PC-3 (cell line): ENCODE measurements at regions not wholly inside any gene's neighbourhood (a gene's known extent, or its start where the extent isn't known, plus 50 kb on each side); places are given as distances from the start of the nearest gene placed in this dataset.

Source experiments
- ATAC-seq: fragments of 200-7000 bp; cut with Tn5 transposase; 2 replicates; pipeline ENCODE4 v1.9.1; 2020; ENCODE audit warnings: mild to moderate bottlenecking, moderate library complexity
- BruUV-seq: library from RNA; stranded (reverse); fragments of 400-500 nt; replicated peaks from 2 replicates; lab custom pipeline; 2021; lab: Mats Ljungman, UMichigan
- CTCF ChIA-PET: fragments of 300-600 bp; sonication (Branson Sonifier 250); formaldehyde crosslinking; loops from one replicate; lab custom pipeline; 2022; ENCODE audit warnings: antibody characterized with exemption; lab: Charles Lee
- POLR2A ChIA-PET: fragments of 300-600 bp; sonication (Branson Sonifier 250); formaldehyde crosslinking; loops from one replicate; lab custom pipeline; 2022; ENCODE audit warnings: antibody characterized with exemption; ENCODE audit not compliant: unreplicated experiment; lab: Charles Lee
- DNase-seq: peaks from one replicate; pipeline ENCODE4 v3.0.0-alpha.2; 2015
- H2AFZ ChIP-seq: fragments of 300-600 bp; sonication (generic); 2 replicates; pipeline ENCODE4 v1.6.0; 2016; ENCODE audit warnings: antibody characterized with exemption, low read length
- H3F3A ChIP-seq: fragments of 300-600 bp; sonication (generic); one replicate; pipeline ENCODE4 v1.6.0; 2017; ENCODE audit warnings: antibody characterized with exemption, low read length, control low read depth, mild to moderate bottlenecking; ENCODE audit not compliant: unreplicated experiment
- H3K27ac ChIP-seq: fragments of 300-600 bp; sonication (generic); 2 replicates; pipeline ENCODE4 v1.5.1; 2016; ENCODE audit warnings: mild to moderate bottlenecking, low read length
- H3K27me3 ChIP-seq: fragments of 300-600 bp; sonication (generic); 2 replicates; pipeline ENCODE4 v1.6.1; 2016; ENCODE audit warnings: low read length, mixed read lengths
- H3K36me3 ChIP-seq: fragments of 300-600 bp; sonication (generic); 2 replicates; pipeline ENCODE4 v1.6.1; 2016; ENCODE audit warnings: low read depth, mixed run types, low read length, mixed read lengths
- H3K4me1 ChIP-seq: fragments of 300-600 bp; sonication (generic); 2 replicates; pipeline ENCODE4 v1.5.1; 2016; ENCODE audit warnings: low read length; ENCODE audit not compliant: insufficient read depth
- H3K4me2 ChIP-seq: fragments of 300-600 bp; sonication (generic); 2 replicates; pipeline ENCODE4 v1.6.0; 2016; ENCODE audit warnings: low read length
- H3K4me3 ChIP-seq: fragments of 300-600 bp; sonication (generic); 2 replicates; pipeline ENCODE4 v1.5.1; 2016; ENCODE audit warnings: mild to moderate bottlenecking, low read length, mixed read lengths
- H3K79me2 ChIP-seq: fragments of 300-600 bp; sonication (generic); 2 replicates; pipeline ENCODE4 v1.6.1; 2017; ENCODE audit warnings: low read length, mixed read lengths
- H3K9ac ChIP-seq: fragments of 300-600 bp; sonication (generic); 2 replicates; pipeline ENCODE4 v1.6.0; 2016; ENCODE audit warnings: mild to moderate bottlenecking, low read length
- H3K9me2 ChIP-seq: fragments of 300-600 bp; sonication (generic); replicated peaks from 2 replicates; pipeline ENCODE4 v1.6.1; 2016; ENCODE audit warnings: mixed run types, low read length, mixed read lengths
- H3K9me3 ChIP-seq: fragments of 300-600 bp; sonication (generic); 2 replicates; pipeline ENCODE4 v1.6.1; 2016; ENCODE audit warnings: low read length, mixed read lengths
- H4K20me1 ChIP-seq: fragments of 300-600 bp; sonication (generic); 2 replicates; pipeline ENCODE4 v1.6.1; 2016; ENCODE audit warnings: low read length, mixed read lengths
- EZH2 ChIP-seq: fragments of 300-600 bp; sonication (generic); IDR thresholded peaks from one replicate; pipeline ENCODE4 v1.6.1; 2017; ENCODE audit warnings: antibody characterized with exemption, mild to moderate bottlenecking, low read length; ENCODE audit not compliant: unreplicated experiment
- EZH2phosphoT487 ChIP-seq: fragments of 300-600 bp; sonication (generic); IDR thresholded peaks from 2 replicates; pipeline ENCODE4 v1.6.1; 2018; ENCODE audit warnings: mild to moderate bottlenecking, antibody characterized with exemption, low read length, borderline replicate concordance
- intact Hi-C: fragments of 100-400 bp; cut with micrococcal nuclease; formaldehyde crosslinking; loops from 2 replicates; pipeline ENCODE4 v1.9.0; 2023
- TF ChIP-seq, protein P1 (sequence below): fragments of 300-600 bp; sonication (generic); conservative IDR thresholded peaks from 2 replicates; pipeline ENCODE4 v1.5.1; 2017; ENCODE audit warnings: antibody characterized with exemption, low read depth, mild to moderate bottlenecking, low read length

DNA sequence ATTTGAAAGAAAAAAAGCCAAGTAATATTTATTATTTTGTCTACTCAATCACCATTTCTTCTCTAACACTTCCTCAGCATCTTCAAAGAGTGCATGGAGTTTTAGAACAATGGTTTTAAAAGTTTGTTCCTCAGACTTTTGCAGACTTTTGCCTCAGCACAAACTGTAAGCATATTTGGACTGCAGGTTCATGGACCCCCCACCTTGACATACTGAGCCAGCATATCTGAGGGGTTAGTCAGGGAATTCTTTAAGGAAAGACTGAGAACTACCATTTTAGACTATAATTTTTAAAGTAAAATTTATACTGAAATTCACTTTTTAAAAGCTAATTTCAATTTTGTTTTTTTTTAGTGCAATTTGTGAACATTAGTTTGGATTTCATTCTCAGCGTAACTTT is 1676.8 kb upstream of the PCDH20 start:
- no peaks in the 10 kb centered on the region for H3K4me1 ChIP-seq
- CTCF ChIA-PET = no interaction called here
- no peaks in the 10 kb centered on the region for H3K27me3 ChIP-seq
- no peak overlapping the region for H3K27ac ChIP-seq
- H2AFZ ChIP-seq = no peak overlapping the region
- H3F3A ChIP-seq = no peaks in the 10 kb centered on the region
- POLR2A ChIA-PET = no interaction called here
- no peaks in the 10 kb centered on the region for H3K36me3 ChIP-seq
- H3K9ac ChIP-seq = no peak overlapping the region
- H4K20me1 ChIP-seq = no peaks in the 10 kb centered on the region
- no peaks in the 10 kb centered on the region for H3K9me3 ChIP-seq
- no peaks in the 10 kb centered on the region for H3K79me2 ChIP-seq
- no TSS peak for BruUV-seq
- ATAC-seq (no peak), DNase-seq (no peak)
- no peaks in the 10 kb centered on the region for H3K9me2 ChIP-seq
- TF ChIP-seq, protein P1, sequence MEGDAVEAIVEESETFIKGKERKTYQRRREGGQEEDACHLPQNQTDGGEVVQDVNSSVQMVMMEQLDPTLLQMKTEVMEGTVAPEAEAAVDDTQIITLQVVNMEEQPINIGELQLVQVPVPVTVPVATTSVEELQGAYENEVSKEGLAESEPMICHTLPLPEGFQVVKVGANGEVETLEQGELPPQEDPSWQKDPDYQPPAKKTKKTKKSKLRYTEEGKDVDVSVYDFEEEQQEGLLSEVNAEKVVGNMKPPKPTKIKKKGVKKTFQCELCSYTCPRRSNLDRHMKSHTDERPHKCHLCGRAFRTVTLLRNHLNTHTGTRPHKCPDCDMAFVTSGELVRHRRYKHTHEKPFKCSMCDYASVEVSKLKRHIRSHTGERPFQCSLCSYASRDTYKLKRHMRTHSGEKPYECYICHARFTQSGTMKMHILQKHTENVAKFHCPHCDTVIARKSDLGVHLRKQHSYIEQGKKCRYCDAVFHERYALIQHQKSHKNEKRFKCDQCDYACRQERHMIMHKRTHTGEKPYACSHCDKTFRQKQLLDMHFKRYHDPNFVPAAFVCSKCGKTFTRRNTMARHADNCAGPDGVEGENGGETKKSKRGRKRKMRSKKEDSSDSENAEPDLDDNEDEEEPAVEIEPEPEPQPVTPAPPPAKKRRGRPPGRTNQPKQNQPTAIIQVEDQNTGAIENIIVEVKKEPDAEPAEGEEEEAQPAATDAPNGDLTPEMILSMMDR = no peak
- H3K4me2 ChIP-seq = no peak overlapping the region
- H3K4me3 ChIP-seq = no peak overlapping the region
- intact Hi-C loops = no loop called here

DNA sequence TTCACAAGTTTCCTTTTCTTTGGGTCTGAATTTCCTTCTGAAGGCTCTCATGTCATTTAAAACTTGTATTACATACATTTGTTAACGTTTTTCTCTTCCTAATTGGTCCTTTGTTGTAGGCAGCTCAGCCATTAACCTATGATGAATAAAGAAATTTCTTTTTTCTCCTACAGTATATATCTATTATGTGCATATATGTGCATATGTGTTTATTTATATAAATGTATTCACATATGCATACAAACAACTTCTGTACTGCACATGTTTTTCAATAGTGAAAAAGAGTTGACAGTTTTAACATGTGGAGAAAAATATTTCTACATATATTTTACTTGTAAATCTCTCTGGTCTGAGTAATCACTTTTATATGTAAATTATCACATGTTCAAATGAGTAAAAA is 1674.9 kb upstream of the PCDH20 start:
- no peaks in the 10 kb centered on the region for H3K9me2 ChIP-seq
- no peaks in the 10 kb centered on the region for H3K27me3 ChIP-seq
- H3K4me2 ChIP-seq = no peak overlapping the region
- H3K27ac ChIP-seq = no peak overlapping the region
- CTCF ChIA-PET = no interaction called here
- POLR2A ChIA-PET = no interaction called here
- no TSS peak for BruUV-seq
- H3K36me3 ChIP-seq = no peaks in the 10 kb centered on the region
- H4K20me1 ChIP-seq = no peaks in the 10 kb centered on the region
- TF ChIP-seq EZH2phosphoT487 (no peak), EZH2 (no peak)
- TF ChIP-seq, protein P1 = no peak
- ATAC-seq = no peak
- intact Hi-C loops = no loop called here
- no peaks in the 10 kb centered on the region for H3K9me3 ChIP-seq
- H3K79me2 ChIP-seq = no peaks in the 10 kb centered on the region
- no peaks in the 10 kb centered on the region for H3K4me1 ChIP-seq
- no peak overlapping the region for H2AFZ ChIP-seq
- no peak overlapping the region for H3K9ac ChIP-seq
- no peak overlapping the region for H3K4me3 ChIP-seq
- no peaks in the 10 kb centered on the region for H3F3A ChIP-seq
- DNase-seq = no peak

DNA sequence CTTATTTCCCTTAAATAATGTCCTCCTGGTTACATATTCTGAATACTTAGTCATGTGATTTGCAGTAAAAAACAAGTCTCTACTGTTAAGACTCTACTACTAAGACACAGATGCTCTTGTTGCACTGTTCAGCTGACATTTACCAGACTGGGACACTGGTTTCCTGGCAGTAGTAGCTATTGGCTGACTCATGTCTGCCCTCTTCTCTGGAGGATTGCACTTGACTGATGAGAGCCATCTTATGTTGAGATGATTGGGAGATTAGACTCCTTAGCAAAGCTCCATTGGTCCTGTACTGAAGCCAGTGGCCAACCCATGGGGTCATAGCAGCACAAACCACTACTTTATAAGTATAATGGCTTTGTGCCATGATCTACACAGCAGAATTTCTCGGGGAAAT is 1672.6 kb upstream of the PCDH20 start:
- CTCF ChIA-PET = no interaction called here
- DNase-seq = no peak
- H3K4me2 ChIP-seq = no peak overlapping the region
- H3K9me2 ChIP-seq = no peaks in the 10 kb centered on the region
- H3K79me2 ChIP-seq = no peaks in the 10 kb centered on the region
- intact Hi-C loops = no loop called here
- H2AFZ ChIP-seq = no peak overlapping the region
- BruUV-seq = no TSS peak
- H3K4me1 ChIP-seq = no peaks in the 10 kb centered on the region
- H3K27ac ChIP-seq = no peak overlapping the region
- H3K4me3 ChIP-seq = no peak overlapping the region
- H3K36me3 ChIP-seq = no peaks in the 10 kb centered on the region
- no peak for TF ChIP-seq EZH2
- TF ChIP-seq EZH2phosphoT487 = no peak
- TF ChIP-seq, protein P1 = no peak
- no peaks in the 10 kb centered on the region for H3K27me3 ChIP-seq
- H4K20me1 ChIP-seq = no peaks in the 10 kb centered on the region
- ATAC-seq = no peak
- POLR2A ChIA-PET = no interaction called here
- no peaks in the 10 kb centered on the region for H3K9me3 ChIP-seq
- H3F3A ChIP-seq = no peaks in the 10 kb centered on the region
- no peak overlapping the region for H3K9ac ChIP-seq
